D341Med (cell line): ENCODE measurements at regions not wholly inside any gene's neighbourhood (a gene's known extent, or its start where the extent isn't known, plus 50 kb on each side); places are given as distances from the start of the nearest gene placed in this dataset.
"Not testable (repeated sequence)": the region's sequence is repeated elsewhere in the genome, so short reads cannot be mapped to it uniquely, and the experiment has no call there.

Experiments
- DNase-seq: peaks from one replicate; pipeline ENCODE4 v3.0.0; 2012; ENCODE audit warnings: low spot score

DNA sequence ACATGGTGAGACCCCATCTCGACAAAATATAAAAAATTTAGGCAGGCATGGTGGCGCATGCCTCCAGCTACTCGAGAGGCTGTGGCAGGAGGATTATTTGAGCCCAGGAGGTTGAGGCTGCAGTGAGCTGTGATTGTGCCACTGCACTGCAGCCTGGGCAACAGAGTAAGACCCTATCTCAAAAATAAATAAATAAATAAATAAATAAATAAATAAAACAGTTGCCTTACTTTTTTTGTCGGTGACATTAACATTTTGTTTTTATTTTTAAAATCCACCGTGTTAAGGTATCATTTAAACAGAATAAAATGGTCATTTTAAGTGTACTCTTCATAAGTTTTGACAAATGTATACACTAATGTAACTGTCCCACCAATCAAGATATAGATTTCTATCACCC, 57.0 kb downstream of the RASL11A start:
- DNase-seq: no peak

DNA sequence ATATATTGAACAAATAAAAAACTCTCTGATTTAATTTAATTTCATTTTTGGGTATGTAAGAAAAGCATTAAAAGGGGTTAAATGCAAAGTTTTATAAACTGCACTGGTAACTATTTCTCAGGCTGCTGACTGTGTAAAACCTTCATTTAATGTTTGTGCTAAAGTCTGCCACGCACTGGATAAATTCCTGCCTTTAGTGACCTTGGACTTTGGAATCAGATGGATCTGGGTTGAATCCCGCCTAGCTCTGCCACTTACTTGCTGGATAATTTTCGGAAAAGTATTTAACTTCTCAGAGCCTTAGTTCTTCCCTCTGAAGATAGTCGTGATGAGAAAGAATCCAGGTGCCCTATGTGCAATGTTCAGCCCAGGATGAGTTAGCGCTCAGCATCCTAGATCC, 58.6 kb downstream of the RASL11A start:
- no peak for DNase-seq

DNA sequence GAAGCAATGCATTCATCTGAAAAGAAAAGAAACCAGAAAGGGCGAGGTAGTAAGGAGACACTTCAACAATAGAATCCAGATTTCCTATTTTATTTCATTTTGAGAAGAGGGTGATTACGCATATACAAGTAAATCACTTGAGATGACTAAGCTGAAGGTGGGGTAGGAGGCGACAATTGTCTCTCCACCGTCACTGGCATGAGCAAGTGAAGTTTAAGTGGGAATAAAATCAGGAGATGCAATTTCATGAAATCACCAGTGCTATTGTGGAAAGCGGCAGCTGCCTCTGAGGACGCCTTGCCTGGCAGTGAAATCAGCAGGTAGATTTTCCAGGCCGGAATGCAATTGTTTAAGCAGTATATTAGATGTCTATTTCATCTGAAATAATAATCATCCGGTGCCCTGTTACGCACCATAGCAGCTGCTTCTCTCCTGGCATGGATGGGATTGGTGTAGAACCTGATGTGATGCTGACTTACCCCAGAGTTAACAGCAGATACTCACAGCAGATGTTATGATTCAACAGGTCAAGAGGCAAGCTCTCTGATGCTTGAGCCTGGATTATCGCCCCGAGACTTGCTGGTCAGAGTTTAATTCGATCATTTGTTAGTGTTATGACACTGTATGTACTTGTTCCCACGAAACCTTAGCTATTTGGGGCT, 64.3 kb downstream of the RASL11A start:
- DNase-seq: no peak

GRCh38 chr13:27336014-27336673, 65.5 kb downstream of the RASL11A start:
- DNase-seq: no peak

GRCh38 chr13:27338207-27338606, 67.6 kb downstream of the RASL11A start:
- no peak for DNase-seq

GRCh38 chr13:27338816-27339215, 68.2 kb downstream of the RASL11A start:
- DNase-seq: no peak

DNA sequence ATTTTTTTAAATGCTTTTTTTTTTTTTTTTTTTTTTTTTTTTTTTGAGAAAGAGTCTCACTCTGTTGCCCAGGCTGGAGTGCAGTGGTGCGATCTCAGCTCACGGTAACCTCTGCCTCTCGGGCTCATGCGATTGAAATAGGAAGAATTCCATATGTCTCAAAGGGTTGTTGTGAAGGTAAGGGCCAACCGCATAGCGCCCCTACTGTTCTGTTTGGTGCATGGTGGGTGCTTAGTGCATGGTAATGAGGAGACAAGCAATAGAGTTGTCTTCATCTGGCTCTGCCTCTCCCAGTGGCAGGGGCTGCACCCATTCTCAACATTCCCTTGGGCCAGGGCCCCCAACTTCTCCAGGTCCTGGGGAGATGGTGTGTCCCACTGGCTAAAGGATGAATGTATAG, 68.7 kb downstream of the RASL11A start:
- DNase-seq: peak; percentile 71

GRCh38 chr13:27341616-27342015, 71.0 kb downstream of the RASL11A start:
- no peak for DNase-seq

- DNase-seq: no peak
These were observed 76.7 kb downstream of the RASL11A start for GRCh38 chr13:27347211-27347772.

- DNase-seq: no peak
These were observed 76.0 kb upstream of the GTF3A start for GRCh38 chr13:27348461-27348860.

GRCh38 chr13:27349458-27349857, 75.0 kb upstream of the GTF3A start:
- no peak for DNase-seq

- DNase-seq: not testable (repeated sequence)
These were observed 73.6 kb upstream of the GTF3A start for GRCh38 chr13:27350825-27351224.

DNA sequence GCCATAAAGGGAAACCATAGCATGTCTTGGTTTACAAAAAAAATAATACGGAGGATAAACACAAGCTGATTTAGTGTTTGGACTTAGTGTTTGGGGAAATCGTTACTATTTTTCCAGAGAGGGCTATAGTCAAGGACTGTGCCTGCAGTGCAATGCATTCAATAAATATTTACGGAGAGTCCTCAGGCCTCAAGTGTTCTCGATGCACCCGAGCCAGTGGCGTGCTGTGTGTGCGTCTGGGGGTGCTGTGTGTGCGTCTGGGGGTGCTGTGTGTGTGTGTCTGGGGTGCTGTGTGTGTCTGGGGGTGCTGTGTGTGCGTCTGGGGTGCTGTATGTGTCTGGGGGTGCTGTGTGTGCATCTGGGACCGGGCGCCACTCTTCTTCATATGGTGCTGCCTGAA, 71.7 kb upstream of the GTF3A start:
- DNase-seq: no peak

GRCh38 chr13:27353166-27353583, 71.2 kb upstream of the GTF3A start:
- DNase-seq: no peak

- no peak for DNase-seq
These were observed 70.7 kb upstream of the GTF3A start for GRCh38 chr13:27353708-27354107.

- no peak for DNase-seq
These were observed 70.0 kb upstream of the GTF3A start for GRCh38 chr13:27354379-27354778.

GRCh38 chr13:27355894-27356293, 68.5 kb upstream of the GTF3A start:
- DNase-seq: no peak

GRCh38 chr13:27358420-27358819, 66.0 kb upstream of the GTF3A start:
- DNase-seq: no peak

- peak; percentile 77 for DNase-seq
These were observed 65.1 kb upstream of the GTF3A start for GRCh38 chr13:27359199-27359821.

GRCh38 chr13:27360562-27360961, 63.9 kb upstream of the GTF3A start:
- no peak for DNase-seq

- peak; percentile 86 for DNase-seq
These were observed 62.2 kb upstream of the GTF3A start for GRCh38 chr13:27362064-27362751.

DNA sequence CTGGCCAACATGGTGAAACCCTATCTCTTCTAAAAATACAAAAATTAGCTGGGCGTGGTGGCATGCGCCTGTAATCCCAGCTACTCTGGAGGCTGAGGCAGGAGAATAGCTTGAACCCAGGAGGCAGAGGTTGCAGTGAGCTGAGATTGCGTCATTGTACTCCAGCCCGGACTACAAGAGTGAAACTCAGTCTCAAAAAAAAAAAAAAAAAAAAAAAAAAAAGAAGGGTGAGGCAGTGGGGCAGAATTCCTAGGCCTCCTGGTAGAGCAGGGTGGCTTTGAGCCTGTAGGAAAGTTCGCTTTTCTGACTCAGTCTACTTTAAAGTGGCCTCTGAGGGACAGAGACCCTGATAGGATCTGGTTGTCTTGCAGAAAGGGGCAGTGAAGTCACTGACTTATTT, 60.8 kb upstream of the GTF3A start:
- not testable (repeated sequence) for DNase-seq

DNA sequence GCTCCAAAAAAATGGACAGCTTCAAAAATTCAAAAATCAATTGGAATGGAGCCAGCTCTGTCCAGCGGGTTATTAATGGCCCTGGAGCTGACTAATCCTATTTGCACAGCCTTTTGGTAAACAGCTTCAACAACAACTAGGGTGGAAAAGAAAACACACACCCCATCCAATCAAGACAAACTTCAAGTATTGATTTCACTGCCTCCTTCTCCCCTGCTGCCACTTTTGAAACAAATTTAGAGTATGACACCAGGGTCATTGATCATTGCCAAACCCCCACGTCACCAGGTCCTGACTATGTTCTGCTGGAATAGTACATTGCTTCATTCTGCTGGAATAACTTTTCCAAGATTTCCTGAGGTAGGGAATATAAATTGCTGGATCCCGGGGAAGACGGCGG, 56.8 kb upstream of the GTF3A start:
- DNase-seq: no peak
